Activated T-cell treated with anti-CD3 and anti-CD28 coated beads for 48 hours (primary cell): ENCODE measurements at regions not wholly inside any gene's neighbourhood (a gene's known extent, or its start where the extent isn't known, plus 50 kb on each side); places are given as distances from the start of the nearest gene placed in this dataset.
"Not testable (repeated sequence)": the region's sequence is repeated elsewhere in the genome, so short reads cannot be mapped to it uniquely, and the experiment has no call there.

Experiments
- DNase-seq: peaks from one replicate; pipeline ENCODE4 v3.0.0-alpha.2; 2020; ENCODE audit warnings: low read depth

DNA sequence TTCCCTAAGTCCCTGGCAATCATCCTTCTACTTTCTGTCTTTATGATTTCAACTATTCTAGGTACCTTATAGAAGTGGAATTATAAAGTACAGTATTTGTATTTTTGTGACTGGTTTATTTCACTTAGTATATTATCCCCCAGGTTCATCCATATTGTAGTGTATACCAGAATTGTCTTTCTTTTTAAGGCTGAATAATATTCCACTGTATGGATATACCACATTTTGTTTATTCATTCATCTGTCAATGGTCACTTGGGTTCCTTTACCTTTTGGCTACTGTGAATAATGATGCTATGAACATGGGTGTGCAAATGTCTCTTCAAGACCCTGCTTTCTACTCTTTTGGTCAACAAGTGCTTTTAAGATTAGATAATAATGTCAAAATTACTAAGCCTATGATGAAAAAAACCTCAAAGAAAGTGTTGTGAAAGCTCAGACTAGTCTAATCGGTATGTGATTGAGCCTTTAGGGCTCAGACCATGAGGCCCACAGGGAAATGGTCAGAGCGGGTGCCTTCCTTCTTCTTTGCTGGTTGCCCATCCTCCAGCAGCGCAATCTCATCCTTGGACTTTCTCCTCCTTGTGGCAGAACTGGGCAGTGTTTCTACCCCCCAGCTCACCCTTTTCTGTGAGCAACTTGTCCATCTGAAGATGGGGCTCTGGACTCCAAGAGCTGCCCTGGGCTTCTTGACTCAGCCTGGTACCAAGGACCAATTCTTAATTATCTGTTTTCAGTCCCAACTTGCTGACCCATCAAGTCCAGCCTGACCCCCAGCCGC lies 105.4 kb downstream of the TTC8 start:
- no peak for DNase-seq

DNA sequence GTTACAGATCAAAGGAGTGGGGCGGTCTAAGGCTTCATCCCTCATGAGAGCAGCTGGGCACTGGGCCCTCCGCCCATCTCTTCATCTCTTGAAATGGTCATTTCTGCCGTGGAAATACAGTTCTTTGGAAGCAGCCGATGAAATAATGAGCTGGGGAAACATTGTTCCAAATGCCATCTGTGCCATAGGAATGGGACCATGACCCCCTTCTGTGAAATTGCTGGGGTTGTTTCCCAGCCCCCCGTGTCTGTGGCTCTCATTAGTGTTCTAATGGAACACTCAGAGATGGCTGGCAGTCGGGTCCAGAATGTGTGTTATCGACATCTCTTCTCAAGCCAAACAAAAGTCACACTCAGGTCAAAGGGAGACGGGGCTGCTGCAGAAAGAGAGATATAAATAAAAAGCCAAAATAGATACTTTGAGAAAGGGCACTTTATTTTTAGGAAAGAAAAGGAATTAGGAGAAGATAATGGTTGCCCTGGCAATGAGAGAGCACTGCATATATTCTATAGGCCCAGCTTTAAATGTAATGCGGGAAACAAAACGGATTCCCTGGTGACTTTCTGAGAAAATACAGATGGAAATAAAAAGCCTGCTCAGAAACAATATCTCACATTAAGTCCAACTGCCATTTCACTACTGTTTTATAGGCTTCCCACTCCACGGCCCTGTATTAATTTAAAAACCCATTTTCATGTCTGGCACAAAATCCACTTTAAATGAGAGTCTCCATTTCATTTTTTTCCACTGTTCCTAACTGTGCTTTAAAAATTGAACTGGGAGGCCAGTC lies 107.1 kb downstream of the TTC8 start:
- DNase-seq = no peak

DNA sequence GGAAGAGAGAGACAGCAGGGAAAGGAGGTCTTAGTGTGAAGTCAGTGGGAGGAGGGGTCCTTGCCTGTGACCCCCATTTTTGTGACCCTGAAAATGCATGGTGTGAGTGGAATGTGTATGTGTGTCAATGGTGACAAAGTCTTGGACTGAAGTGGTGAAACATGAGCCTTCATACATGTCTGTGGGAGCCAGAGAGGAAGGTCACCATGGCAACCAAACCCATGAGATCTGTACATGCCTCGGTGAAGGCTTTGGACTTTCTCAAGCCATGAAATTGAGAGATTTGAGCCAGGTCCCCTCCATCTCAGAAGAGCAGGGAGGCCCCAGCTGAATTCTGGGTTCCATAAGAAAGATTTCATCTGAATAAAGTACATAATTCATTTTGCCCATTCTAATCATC lies 108.7 kb downstream of the TTC8 start:
- DNase-seq = no peak

DNA sequence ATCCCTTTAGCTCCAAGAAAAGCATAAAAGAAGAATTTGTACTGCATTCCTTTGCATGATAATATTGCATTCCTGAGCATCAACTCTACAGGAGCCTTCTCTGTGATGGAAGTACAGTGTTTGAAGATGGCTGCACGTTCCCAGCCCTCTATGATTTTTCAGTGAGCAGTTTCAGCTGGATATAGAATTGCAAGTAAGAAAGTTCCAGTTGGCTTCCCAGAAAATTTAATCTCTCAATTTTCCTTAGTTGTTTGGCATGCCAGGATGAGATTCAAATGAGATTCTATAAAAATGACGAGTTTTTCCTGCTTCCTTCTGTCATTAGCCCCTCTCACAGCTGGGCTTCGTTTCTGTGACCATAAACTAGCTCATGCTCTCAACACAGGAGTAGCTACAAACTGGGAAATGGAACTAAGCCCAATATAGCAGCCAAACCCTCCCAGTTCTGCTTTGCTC lies 109.9 kb downstream of the TTC8 start:
- no peak for DNase-seq

DNA sequence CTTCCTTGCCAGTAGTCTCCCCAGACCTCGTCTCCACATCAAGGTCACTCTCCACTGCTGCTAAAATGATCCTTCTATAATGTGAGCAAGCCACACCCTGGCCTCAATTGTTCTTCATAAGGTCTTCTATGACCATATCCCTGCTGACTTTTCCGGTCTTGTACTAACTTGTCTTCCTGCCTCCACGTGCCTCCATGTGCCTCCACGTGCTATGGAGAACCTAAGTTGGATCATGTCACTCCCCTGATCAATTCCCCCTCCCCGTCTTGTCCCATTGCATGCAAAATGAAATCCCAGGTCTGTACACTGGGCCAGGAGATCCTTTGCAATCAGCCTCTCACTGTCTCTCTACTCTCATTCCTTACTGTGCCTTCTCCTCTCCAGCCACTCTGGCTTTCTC lies 110.6 kb downstream of the TTC8 start:
- no peak for DNase-seq

DNA sequence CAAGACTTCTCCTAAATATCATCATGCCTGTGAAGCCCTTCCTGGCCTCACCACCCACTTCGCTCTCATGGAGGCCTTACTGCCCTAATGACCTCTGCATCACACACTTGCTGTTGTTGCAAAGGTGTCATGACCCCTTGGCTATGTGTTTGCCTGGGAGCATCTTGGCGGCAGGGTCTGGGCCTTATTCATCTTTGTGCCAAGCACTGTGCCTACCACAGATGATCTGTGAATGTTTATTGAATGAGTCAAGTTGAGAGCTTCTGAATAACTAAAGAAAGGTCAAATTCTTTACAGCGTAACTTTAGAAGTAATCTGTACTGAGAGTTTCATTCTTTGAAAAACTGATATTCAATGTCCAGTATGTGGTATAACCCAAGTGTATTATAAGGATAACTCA lies 113.3 kb downstream of the TTC8 start:
- no peak for DNase-seq

DNA sequence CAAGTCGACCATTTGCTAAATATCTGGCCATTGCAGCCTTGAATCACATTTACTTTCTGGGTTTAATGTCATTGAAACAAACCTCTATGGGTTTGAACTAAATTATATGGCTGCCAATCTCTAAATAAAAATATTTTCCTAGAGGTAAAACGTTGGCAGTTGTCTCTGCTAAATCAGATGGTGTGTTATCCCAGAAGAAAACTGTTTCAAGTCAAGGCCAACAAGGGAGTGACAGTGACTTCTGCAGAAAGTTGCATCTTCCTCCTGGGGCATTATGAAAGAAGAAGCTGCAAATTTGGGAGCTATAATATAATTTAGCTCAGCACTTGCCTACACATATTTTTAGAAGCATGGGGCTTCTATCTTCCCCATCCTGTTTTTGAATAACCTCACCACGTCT lies 116.2 kb downstream of the TTC8 start:
- DNase-seq = no peak

DNA sequence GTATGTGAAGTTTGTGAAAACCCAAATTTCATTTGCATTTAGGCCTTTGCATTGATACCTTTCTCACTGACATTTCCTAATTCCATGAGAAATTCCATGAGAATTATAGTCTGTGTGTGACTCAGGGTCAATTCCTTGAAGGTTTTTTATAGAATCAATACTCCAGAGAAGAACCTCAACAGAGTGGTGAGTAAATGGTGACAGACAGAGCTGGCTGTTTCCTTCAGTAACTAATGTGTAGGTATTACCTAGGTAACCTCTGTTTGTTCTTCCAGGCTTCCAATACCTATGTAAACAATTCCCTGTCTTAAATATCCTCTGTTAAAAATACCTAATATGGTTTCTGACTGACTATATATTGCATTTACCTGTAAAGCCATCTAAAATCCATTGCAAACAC lies 117.0 kb downstream of the TTC8 start:
- DNase-seq = no peak

DNA sequence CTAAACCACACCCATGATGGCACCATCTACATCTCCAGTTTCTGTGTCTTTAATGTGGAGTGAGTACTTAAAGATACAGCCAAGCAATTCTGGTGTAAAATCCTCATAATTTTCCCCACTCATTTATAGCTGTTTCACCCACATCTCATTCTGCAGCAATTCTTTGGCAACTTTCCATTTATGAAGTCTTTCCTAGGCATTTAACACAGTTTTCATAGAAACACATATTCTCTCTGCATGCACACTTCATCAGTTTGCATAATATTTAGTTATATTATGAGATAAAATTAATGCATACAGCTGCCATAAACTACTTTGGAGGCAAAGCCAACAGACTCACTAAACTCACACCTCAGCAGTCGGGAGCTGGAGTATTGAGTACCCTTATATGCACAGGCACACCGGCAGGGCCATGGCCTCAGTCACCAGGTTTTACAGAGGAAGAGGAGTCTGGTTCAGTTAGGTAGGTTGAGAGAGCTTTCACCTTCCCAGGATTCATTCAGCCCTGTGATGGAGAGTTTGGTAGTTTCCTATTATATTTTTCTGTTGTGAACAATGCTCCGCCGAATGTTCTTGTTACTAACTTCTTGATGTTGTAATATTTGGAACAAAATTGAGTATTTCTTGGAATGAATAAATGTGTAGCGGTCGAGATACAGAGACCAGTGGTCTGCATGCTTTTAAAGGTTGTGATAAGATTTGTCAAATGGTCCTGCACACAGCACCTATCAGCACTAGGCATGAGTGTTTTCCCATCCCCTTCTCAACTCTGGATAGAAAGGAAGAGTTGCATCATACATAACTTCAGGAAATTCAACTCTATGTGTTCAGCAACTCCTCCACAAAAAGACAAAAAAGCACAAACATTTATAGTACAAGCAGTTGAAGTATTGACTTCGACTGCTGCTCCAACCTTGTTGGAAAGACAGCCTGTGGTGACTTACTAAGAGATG lies 123.5 kb downstream of the TTC8 start:
- DNase-seq = no peak

DNA sequence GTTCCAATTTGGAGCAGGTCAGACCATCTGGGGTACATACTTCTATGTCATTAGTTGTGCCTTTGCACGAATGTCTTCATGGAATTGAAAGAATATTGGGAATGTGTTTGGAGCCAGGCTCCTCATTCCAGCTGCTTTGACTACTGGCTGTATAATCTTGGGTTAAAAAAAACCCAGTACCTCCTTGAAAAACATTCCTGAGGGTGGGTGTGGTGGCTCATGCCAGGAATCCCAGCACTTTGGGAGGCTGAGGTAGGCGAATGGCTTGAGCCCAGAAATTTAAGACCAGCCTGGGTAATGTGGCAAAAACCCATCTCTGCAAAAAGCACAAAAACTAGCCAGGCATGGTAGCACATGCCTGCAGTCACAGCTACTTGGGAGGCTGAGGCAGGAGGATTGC lies 125.6 kb downstream of the TTC8 start:
- DNase-seq = no peak

DNA sequence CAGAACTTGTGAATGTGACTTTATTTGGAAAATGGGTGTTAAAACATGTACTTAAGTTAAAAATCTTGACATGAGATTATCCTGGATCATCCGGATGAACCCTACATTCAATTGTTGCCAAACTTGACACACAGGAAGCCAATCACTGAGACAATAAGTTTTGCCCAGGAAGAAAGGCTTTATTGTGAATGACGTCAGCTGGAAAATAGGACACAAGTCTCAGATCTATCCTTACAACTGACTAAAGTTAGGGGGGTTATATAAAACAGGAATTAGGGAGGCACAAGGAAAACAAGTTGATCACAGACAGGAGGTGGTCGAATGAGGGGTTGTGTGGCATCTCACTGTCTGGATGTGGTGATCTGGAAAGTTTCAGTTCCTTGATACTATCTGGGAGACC lies 126.9 kb downstream of the TTC8 start:
- DNase-seq = no peak

DNA sequence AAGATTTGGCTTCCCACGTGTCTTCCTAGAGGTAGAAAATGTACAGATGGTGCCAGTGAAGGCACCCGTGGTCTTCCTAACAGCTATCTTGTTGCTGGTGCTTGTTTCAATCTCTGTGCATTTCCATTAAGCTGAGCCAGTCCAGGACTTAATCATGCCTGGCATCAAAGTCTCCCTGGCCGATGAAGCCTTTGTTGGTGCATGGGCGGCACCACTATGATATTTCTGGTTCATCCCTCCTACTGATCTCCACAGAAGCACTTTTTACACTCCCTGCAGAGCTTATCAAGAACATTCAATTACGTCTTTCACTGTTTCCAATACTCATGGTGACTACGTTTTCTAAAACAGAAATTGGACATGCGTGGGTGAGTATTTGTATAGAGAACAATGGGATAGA lies 128.4 kb downstream of the TTC8 start:
- no peak for DNase-seq

DNA sequence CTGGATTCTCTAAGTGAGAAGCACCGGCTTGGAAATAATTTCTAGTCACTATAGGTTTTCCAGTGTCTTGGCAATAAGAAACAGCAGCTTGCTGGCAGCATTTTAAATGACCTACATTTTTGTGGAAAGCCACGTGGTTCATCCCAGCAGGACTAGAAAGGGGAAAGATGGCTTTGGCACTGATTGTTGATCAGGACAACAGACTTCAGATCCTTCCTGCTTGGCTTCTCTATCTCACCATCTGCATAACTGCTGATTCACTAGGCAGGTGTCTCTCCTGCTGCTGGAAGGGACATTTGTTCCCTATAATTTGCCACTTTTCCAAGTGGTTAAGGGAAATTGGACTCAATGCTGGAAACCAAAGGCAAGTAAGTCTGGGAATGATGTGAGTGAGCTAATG lies 131.0 kb downstream of the TTC8 start:
- no peak for DNase-seq

DNA sequence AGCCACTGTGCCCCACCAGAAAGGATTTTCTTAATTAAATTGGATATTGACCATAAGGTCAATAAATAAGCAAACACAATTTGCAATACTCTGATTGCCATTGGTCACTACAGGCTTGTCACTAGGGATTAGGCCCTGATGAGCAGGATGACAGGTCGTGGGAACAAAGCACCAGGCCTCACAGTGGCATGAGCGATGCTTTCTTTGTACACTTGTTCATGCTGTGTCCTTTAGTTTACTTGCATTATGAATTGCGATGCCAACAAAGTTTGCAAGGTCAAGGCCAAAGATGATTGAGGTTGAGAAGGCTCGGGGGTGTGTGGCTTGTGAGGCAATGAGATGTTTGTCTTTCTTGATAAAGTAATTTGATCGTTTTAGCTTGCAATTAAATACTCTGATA lies 136.0 kb downstream of the TTC8 start:
- DNase-seq = no peak

DNA sequence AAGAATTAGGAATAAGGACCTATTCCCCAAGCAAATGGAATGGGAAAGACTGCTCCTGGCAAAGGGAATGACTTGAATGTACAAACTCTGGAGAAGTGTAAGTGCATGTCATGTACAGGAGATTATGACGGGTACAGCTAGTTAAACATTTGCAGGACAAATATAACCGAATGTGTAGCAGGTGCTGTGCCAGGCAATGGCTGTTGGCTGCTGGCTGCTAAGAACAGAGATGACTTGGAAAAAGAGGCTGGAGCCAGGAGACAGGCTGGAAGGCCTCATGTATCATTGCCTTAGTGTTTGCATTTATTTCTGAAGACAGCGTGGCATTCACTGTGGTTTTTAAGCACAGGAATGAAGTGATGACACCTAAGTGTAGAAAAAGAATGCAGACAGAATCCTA lies 136.8 kb downstream of the TTC8 start:
- DNase-seq = no peak

DNA sequence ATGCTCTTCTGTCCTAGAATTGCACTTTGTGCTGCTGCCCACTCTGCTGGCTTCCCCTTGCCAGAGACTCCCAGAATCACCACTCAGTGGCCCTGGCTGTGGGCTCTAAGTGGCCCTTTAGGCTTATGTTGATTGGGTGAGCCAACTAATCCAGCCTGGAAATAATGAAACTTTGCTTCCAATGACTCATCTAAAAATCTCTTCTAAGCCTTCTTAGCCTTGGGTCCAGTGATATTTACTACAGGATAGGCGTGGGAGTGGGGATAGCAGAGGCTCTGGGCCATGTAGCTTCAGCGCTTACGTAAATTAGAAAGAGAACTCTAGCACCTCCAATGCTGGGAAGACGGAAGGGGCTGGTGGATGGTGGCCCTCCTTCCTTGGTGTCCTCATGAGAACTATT lies 137.9 kb downstream of the TTC8 start:
- DNase-seq = no peak

DNA sequence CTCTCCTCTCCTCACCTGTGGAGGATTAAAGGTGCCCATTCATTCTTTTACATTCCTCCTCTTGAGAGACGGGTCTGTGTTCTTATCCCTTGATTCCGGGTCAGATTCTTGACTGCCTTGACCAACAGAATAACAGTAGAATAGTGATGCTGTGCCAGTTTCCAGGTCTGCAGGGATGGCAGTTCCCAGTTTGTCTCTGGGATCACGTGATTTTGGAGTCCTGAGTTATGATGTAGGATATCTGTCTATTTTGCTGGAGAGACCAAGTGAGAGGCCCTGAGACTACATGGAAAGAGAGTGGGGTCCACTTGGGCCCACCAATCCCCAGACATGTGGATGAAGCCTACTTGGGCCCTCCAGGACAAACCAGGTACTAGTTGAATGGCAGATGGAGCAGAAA lies 142.8 kb downstream of the TTC8 start:
- no peak for DNase-seq

DNA sequence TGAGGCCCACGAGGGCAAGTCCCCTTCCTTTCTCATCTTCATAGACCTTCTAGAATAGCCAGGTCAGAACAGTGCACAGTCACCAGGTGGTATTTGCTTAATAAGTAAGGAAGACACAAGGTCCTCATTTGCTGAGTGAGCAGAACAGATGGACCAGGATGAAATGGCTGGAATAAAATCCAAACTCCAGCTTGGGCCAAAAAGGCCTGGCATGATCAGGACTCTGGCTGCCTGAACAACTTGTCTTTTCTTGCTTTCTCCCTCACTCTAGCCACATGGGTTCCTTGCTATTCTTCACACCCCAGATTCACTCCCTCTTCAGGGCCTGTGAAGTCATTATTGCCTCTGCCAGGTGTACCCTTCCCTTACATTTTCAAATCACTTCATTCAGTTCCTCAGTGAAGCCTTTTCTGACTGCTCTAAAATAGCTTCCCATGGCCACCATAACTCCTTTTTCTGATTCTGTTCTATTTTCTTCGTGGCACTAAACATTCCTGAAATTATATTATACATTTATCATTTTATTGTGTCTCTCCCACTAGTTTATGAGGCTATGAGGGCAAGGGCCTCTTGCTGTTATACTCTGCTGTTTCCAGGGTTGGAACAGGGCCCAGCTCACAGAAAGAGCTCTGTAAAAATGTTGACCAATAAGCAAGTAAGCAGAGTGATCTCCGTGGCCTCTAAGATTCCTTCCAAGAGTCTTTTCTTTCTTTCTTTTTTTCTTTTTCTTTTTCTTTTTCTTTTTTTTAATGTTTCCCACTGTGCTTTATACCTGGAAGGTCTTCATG lies 150.8 kb downstream of the TTC8 start:
- DNase-seq = no peak

DNA sequence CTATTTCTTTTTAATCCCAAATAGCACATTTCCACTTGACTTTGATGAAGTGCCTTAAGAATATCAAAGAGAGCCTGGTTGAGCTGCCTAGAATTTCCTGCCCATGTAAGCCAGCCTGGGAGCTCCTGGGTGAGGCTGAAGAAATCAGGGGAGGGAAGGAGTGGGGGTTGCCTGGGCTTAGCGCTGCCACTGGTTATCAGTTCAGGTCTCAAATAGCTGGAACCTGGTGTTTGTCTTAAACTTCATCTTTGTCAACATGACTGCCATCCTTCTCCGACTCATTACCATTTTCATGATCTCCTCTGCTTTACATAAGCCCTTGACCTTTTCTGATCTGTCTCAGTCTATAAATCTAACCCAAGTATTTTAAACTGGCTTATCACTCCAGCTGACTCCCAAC lies 151.5 kb downstream of the TTC8 start:
- DNase-seq = no peak

DNA sequence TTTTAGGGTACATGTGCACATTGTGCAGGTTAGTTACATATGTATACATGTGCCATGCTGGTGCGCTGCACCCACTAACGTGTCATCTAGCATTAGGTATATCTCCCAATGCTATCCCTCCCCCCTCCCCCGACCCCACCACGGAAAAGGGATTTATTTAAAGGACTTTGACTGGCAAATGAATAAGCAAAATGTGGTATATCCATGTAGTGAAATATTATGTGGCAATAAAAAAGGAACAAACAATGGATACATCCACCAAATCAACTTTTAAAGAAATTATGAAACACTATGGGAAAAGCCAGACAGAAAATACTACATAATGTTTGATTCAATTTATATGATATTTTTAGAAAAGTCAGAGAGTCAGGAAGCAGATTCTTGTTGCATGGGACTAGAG lies 156.5 kb downstream of the TTC8 start:
- DNase-seq = not testable (repeated sequence)

DNA sequence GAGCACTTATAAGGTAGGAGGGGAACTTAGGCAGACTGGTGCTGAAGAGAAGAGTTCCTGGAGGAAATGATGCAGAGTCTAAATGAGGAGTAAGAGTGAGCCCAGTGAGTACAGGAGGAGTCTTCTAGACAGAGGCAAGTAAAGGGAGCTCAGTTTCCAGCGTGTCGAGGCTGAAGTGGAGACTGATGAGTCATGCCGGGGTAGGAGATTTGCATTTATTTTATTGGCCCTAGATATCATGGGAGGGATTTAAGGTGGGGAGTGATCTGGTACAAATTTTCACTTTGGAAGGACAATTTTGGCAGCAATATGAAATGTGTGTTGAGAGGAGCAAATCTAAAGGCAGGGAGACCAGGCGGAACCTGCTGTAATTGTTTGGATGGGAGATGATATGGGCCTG lies 157.5 kb downstream of the TTC8 start:
- no peak for DNase-seq

DNA sequence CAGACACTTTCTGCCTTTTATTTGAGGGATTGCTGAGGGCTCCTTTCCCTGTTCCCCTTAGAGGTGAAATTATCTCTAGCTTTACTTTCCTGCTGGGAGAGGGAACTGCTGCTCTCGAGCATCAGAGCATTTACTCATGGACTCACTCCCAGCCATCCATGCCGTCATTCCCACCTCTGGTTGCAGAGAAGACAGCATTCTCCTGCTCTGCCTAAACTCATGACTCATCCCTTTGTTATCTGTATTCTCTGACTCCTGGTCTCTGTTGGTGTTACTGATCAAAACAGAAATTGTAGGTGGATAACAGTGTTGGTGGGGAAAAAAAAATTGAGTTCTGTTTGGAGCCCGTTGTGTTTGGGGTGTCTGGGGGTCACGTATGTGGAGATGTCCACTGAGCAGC lies 159.3 kb downstream of the TTC8 start:
- no peak for DNase-seq
